GM19193 (cell line): ENCODE measurements at regions not wholly inside any gene's neighbourhood (a gene's known extent, or its start where the extent isn't known, plus 50 kb on each side); places are given as distances from the start of the nearest gene placed in this dataset.

Source experiments
- POLR2A ChIP-seq: IDR thresholded peaks from 4 replicates; pipeline ENCODE4 v1.6.1; 2011; ENCODE audit not compliant: insufficient read depth, insufficient read length; ENCODE audit errors: extremely low read depth

DNA sequence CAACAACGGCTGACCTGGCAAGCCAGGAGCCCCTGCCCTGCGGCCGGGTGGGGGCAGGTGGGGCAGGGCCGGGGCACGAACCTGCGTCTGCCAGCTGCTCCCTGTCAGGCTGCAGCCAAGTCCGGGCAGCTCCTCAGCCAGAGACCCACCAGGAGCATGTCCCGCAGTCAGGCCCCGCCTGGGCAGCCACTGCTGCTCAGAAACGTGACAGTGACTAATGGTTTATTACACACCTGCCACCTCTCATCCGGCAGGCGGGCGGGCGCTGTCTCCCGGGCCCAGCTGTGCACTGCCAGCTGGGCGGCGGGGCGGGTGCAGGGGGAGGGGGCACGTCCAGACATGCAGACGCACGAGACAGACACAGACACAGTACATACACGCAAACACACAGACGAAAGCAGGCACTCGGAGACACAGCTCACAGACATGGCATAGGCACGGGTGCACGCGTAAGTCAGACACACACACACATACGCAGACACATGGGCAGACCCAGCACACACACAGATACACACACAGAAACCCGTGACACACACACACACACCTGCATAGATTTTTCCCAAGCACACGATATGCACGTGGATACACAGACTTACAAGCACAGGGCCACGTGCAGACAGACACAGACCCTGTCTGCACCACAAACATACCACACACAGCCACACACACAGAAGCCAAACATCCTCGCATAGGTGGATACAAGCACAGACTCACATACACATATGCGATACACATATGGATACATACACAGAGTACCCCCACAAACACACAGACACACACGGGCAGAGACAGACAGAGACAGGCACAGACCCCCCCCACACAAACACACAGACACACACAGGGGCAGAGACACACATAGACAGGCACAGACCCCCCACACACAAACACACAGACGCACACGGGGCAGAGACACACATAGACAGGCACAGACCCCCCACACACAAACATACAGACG, 248.3 kb upstream of the CIBAR2 start:
- TF ChIP-seq POLR2A, result no peak

DNA sequence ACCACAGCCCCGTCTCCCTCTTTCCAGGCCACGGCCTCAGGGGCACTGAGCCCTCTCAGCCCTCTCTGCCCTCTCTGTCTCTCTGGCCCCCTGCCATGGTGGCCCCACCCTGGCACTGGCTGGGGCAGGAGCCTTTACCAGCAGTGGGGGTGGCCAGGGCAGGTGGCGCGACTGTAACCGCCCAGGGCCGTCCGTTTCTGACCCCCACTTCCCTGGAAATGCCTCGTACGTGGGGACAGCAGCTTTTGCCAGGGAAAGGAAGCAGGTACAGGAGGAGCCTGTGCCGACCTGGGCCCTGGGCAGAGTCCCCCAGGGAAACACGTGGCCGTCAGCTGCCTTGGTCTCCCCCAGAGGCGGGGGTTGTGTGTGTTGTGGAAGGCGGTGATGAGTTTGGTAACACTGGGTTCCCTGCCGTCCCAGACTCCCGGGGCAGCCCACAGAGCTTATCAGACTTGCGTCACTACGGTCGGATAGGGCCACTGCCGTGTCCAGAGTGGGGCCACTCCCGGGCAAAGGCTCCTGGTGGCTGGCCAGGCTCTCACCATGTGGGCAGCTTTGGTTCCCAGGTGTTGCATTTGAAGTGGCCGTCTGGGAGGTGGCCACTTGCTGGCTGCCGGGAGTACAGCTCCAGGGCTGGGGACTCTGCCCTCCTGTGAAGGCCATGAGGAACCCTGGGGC, 249.3 kb upstream of the CIBAR2 start:
- TF ChIP-seq POLR2A, result no peak

DNA sequence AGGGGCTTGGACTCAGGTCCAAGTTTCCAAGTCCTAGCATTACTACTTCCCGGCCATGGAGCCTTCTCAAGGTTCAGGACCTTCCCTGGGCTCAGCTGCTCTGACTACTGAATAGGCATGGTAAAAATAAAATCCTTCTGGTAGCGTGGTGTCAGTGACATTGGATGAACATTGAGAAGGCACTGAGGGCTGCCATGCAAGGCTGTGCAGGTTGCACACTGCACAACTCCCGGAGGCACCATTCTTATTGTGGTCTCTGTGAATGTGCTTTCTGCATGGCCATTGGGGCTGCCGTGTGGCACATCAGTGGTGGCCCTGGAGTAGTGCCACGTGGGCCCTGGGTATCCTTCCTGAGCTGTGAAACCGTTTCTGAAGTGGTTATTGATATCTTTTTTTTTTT, 250.2 kb upstream of the CIBAR2 start:
- TF ChIP-seq POLR2A, result no peak

DNA sequence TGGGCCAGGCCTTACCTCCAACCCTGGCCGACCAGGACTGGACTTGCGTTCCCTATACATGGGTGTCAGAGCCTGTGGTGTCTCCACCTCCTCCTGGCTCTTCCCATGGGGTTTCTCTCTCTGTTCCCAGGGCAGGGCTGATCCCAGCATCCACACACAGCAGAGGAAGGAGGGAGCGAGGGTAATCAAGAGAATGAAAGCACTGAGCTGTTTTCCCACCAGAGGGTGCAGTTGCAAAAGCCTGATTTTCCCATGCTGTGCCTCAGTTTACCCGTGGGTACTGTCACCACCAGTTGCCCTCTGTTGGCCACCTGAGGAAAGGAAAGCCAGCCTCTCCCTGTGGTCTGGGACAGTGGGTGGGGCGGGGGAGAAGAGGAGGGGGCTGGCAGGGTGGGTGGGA, 249.7 kb upstream of the GSE1 start:
- no peak for TF ChIP-seq POLR2A

DNA sequence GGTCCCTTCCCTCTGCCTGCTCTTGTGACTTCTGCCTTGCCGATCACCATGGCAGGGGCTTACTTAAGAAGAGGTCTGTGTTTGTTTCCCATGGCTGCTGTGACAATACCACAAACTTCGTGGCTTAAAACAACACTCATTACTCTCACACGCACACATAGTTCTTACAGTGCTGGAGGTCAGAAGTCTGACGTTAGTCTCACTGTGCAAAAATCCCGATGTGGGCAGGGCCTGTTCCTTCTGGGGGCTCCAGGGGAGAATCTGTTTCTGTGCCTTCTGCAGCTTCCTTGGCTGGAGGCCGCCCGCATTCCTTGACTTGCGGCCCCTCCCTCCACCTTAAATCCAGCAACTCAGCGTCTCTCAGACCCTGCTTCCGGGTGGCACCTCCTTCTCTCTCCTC, 249.2 kb upstream of the GSE1 start:
- TF ChIP-seq POLR2A, result no peak

DNA sequence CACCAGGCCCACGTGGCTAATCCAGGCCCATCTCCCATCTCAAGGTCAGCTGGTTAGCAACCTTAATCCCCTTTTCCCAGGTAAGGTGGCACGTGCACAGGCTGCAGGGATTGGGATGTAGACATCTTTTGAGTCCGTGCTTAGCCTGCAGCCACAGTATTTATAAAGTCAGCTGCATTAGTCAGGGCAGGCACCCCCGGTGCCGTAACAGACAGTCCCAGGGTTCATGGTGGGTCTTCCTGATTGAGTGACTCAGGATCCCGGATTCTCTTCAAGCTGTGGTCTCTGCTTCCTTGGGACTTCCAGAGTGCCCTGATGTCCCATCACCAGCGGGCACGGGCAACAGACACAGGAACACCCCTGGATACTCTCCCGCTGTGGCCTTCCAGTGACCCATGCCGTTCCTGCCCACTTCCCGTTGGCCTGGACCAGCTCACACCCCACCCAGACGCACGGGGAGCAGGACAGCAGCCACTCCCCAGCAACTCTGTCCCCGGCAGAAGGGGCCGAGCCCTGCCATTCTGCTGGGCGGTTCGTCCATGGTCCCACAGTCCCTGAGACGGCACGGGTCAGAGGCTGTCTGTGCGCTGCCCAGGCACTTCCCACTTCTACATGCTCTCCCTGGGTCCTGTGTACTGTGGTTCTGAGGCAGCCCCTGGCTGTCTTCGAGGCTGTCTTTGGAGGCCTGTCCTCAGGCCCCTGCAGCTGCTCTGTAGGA, 248.6 kb upstream of the GSE1 start:
- no peak for TF ChIP-seq POLR2A

DNA sequence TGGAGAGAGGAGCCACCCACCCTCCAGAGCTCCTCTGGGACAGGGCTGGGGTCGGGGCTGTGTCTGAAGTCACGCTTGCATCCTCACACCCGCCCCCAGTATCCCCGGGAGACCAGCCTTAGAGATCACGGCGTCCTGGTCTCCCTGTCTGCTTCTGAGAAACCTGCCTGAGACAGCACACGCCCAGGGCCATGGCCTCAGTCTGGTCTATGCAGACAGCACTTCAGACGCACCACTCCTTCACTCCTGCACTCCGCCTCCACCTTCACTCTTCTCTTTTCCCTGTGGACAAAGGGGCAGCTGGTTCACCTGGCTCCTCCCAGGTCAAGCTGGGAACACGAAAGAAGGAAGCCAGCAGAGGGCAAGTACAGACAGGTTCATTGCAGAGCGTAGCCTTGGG, 248.0 kb upstream of the GSE1 start:
- TF ChIP-seq POLR2A, result no peak

DNA sequence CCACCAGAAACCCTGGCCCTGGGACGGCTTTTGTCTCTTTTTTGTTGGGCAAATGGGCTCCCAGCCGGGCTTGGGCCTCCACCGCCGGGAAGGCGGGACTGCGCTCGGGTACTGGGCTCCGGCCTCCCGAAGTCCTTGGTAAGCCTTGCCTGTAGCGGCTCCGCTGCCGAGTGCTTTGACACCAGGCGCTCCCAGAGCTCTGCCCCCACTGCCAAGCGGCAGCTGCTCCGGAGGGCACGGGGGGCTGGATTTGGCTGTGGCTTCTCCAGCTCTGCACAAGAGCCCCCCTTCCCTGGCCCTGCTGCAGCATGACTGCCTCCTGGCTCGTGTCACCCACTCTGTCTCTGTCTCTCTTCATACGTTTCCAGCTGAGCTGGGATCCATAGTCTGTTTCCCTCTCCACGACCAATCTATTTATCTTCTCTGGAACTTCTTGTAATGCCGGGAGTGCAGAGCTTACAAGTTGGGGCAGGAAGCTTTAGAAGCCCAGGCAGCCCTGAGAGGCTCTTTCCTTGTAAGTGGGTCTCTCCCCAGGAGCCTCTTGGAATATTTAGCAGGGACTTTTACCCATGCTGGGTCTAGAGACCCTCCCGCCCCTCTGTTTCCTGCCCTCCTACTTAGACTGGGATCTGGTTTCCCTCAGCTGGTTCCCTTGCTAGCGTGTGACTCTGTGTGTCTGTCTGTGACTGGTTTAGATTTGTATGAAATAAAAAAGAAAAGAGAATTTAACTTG, 246.9 kb upstream of the GSE1 start:
- TF ChIP-seq POLR2A, result no peak

DNA sequence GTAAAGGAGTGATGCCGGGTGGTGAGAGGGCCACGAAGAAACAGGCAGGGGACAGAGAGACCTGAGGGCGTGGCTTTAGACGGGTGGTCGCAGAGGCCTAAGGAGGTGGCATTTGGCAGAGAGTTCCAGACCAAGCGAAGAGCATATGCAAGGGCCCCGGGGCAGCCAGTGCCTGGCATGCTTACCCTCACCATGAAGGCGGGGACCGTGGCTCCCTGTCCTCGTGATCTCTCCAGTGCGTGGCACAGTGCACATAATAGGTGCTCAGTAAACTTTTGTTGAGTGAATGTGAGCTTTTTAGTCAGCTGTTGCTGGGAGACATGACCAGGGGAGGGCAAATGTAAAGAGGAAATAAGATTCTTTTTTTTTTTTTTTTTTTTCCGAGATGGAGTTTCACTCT, 245.6 kb upstream of the GSE1 start:
- no peak for TF ChIP-seq POLR2A

DNA sequence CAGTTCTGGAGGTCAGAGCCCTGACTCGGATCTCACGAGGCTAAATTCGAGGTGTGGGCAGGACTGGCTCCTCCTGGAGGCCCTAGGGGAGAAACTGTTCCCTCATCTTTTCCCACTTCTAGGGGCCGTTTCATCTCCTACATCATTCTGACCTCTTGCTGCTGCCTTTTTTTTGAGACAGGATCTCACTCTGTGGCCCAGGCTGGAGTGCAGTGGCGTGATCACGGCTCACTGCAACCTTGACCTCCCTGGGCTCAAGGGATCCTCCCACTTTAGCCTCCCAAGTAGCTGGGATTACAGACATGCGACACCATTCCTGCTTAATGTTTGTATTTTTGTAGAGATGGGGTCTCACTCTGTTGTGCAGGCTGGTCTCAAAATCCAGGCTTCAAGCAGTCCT, 244.1 kb upstream of the GSE1 start:
- TF ChIP-seq POLR2A, result no peak

DNA sequence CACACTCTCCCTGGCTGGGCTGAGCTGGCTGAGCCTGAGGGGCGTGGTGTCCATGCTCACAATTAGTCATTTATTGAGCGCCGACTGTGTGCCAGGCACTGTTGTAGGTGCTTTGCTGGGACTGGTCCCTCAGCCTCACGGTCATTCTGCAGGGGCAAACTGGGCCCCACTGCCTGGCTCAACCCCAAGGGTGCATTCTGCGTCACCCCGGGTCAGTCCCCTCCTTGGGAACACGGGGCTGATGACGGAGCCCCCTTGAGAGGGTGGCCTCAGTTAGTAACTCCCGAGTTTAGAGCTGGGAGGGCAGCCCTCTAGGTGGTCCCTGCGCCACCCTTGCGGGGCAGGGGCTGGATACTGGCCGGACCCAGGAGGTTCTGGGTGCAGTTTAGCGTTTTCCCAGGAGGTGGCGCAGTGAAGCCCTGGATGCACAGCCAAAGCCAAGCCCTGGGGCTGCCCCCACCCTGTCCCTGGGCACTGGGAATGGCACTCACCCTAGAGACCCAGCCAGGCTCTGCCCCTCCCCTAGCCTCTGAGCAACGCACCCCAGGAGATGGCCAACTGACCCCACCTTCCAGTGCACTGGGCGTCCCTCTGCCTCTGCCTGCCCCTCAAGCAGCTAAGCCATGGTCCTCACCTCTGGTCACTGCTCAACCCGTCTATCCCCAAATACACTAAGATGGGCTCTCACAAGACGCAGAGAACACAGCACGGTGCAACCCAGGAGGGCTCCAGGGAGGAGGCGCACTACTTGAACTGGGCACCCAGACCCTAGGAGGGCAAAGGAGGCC, 243.2 kb upstream of the GSE1 start:
- TF ChIP-seq POLR2A, result no peak

DNA sequence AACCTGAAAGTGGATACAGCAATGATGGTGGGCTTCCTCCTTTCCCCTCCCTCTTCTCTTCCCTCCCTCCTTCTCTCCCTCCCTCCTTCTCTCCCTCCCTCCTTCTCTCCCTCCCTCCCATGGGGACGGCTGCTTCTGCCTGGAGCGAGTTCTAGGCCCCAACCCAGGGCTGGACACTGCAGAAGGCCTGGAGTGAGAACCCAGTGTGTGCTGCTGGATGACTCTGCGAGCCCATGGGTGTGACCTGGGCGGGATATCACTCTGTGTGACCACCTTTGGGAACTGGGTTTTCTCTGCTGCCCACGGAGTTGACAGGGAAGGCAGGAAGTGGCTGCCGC, 242.6 kb upstream of the GSE1 start:
- no peak for TF ChIP-seq POLR2A

DNA sequence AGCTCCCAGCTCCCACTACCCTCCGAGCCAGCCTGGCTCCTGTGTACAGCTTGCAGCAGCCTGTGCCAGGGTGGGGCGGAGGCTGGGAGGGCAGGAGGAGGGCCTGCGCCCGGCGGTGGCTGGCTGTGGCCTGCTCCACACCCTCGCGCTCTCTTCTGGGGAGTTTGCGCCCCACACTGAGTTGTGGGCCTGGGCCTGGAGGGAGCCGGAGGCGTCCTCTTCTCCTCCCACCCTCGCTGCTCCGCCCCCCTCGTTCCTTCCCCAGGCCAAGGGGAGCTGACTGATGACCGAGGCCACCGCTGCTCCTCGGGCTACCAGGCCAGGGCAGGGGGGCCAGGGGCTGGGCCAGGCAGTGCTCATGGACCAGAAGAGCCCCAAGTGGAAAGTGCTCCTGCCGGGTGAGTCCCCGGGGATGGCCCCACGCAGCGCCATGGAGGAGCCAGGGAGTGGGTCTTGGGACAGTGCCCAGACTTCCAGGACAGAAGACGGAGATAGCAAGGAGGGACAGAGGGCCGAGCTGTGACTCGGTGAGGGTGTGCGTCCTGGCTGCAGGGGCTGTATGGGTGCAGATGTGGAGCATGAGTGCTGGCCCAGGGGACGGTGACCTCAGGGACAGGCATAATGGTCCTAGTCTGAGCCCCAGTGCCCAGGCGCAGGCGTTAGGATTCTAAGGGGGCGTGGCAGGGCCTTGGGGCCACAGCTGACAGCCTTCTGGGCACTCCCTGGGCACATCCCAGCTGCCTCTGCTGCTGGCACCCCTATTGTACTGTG, 242.1 kb upstream of the GSE1 start:
- no peak for TF ChIP-seq POLR2A
